Muscle layer of duodenum (tissue), 2 donors: ENCODE measurements at regions not wholly inside any gene's neighbourhood (a gene's known extent, or its start where the extent isn't known, plus 50 kb on each side); places are given as distances from the start of the nearest gene placed in this dataset.
"Not testable (repeated sequence)": the region's sequence is repeated elsewhere in the genome, so short reads cannot be mapped to it uniquely, and the experiment has no call there.

Source experiments
- H3K27ac ChIP-seq: one replicate; pipeline ENCODE4 v1.7.0; 2013; ENCODE audit warnings: mild to moderate bottlenecking, low read length
- H3K27me3 ChIP-seq: one replicate; pipeline ENCODE4 v1.7.0; 2013; ENCODE audit warnings: low read depth, mild to moderate bottlenecking, control low read depth, low read length
- H3K36me3 ChIP-seq, 2 donors: one replicate each; pipeline ENCODE4 v1.7.0; 2013; ENCODE audit warnings: low read length in 2 of 2, control low read depth in 1 of 2, mild to moderate bottlenecking in 1 of 2; ENCODE audit not compliant: insufficient read depth in 2 of 2, control insufficient read depth in 1 of 2
- H3K4me1 ChIP-seq, 2 donors: one replicate each; pipeline ENCODE4 v1.7.0; 2013; ENCODE audit warnings: low read length in 2 of 2, mild to moderate bottlenecking in 2 of 2, control low read depth in 1 of 2, moderate library complexity in 1 of 2; ENCODE audit not compliant: insufficient read depth in 2 of 2, control insufficient read depth in 1 of 2
- H3K4me3 ChIP-seq, 2 donors: one replicate each; pipeline ENCODE4 v1.7.0; 2013; ENCODE audit warnings: low read length in 2 of 2, low read depth in 1 of 2, mild to moderate bottlenecking in 1 of 2
- H3K9me3 ChIP-seq, 2 donors: one replicate each; pipeline ENCODE4 v1.7.0; 2013; ENCODE audit warnings: low read length in 2 of 2, control low read depth in 1 of 2, mild to moderate bottlenecking in 1 of 2; ENCODE audit not compliant: control insufficient read depth in 1 of 2
- donor health status: healthy.

DNA sequence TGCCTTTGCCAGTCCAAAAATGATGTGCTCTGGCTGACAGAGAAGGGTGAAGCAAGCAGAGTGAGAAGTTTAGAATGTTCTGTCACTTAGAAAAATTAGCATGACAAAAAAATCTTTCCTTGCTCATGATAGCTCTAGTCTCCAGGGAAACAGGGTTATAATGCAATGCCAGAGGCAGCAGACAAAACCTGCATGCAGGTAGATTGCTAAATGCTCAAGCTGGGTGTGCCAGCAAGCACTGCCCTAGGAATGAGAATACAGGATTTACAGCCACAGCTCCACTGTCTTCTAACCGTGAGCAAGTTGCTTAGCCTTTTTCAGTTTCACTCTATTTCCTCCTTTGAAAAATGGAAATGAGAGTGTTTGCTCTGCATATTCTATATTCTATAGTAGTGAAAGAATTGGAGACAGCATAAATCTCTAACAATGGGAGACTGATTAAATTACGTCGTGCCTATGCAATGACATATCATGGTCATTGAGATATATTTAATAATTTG lies 516.6 kb upstream of the C16orf82 start:
- Histone ChIP-seq H3K36me3 (no peaks in the 10 kb centered on the region), H3K27ac (no peak overlapping the region), H3K9me3 (no peaks in the 10 kb centered on the region), H3K27me3 (no peaks in the 10 kb centered on the region), H3K4me3 (no peak overlapping the region), H3K4me1 (no peaks in the 10 kb centered on the region)

DNA sequence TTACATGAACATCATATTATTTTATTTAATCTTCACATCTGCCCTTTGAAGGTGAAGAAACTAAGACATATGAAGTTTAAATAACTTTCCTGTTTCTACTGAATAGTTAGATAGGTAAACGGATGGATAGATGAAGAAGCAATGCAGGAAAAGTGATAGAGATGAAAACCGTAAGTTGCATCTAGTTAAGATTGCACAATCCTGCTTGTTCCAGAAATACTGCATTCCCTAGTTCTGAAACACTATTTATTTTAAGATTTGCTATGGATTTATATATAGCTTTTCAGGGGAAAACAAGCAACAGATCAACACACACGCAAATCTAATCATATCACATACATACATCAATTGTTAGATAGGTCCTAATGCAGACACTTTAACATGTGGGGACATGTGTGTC lies 512.7 kb upstream of the C16orf82 start:
- no peaks in the 10 kb centered on the region for H3K4me1 ChIP-seq
- no peaks in the 10 kb centered on the region for H3K27me3 ChIP-seq
- H3K9me3 ChIP-seq: no peaks in the 10 kb centered on the region
- H3K27ac ChIP-seq: no peak overlapping the region
- H3K36me3 ChIP-seq: no peaks in the 10 kb centered on the region
- no peak overlapping the region for H3K4me3 ChIP-seq

DNA sequence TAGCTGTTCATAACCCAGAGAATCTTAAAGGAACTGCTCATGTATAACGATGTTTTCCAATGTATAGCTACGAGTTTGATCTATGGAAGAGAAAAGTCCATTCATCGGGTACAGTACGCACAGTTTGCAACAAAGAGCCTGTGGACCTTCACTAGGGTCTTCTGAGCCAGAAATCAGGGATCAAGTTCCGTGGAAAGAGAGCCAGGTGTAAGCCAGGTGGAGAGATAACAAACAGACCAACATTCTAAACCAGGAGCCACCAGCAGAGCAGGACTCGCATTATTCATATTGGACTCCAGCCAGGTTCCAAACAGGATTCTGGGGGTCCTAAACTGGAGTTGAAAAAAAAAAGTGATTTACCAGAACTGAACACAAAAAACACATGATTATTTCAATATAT lies 505.4 kb upstream of the C16orf82 start:
- H3K27ac ChIP-seq: no peak overlapping the region
- H3K27me3 ChIP-seq: no peaks in the 10 kb centered on the region
- no peaks in the 10 kb centered on the region for H3K36me3 ChIP-seq
- H3K4me1 ChIP-seq: no peaks in the 10 kb centered on the region
- H3K9me3 ChIP-seq: no peaks in the 10 kb centered on the region
- no peak overlapping the region for H3K4me3 ChIP-seq

DNA sequence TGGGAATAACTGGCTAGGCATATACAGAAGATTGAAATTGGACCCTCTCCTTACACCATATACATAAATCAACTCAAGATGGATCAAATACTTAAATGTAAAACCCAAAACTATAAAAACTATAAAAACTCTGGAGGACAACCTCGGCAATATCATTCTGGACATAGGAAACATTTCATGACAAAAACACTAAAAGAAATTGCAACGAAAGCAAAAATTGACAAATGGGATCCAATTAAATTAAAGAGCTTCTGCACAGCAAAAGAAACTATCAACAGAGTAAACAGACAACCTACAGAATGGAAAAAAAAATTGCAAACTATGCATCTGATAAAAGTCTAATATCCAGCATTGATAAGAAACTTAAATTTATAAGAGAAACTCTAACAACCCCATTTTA lies 503.7 kb upstream of the C16orf82 start:
- no peak overlapping the region for H3K27ac ChIP-seq
- no peaks in the 10 kb centered on the region for H3K27me3 ChIP-seq
- H3K4me3 ChIP-seq: no peak overlapping the region
- H3K4me1 ChIP-seq: no peaks in the 10 kb centered on the region
- H3K9me3 ChIP-seq: no peaks in the 10 kb centered on the region
- H3K36me3 ChIP-seq: no peaks in the 10 kb centered on the region

DNA sequence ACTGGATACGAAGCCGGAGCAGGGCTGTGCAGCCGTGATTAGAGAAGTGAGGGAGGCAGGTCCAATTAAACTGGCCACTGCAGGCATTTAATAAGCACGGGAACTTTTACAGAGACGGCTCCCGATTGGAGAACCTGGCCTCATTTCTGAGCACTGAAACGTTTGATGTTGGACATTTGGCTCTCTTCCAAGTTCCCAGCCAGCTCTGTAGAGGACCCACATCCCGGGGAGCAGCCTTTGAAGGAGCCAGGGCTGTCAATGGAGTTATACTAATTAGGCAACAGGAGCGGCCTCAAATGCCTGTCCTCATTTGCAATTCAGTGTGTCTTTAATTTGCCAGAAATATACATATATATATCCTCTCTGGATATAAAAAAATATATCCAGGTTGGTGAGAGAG lies 499.4 kb upstream of the C16orf82 start:
- no peaks in the 10 kb centered on the region for H3K4me1 ChIP-seq

DNA sequence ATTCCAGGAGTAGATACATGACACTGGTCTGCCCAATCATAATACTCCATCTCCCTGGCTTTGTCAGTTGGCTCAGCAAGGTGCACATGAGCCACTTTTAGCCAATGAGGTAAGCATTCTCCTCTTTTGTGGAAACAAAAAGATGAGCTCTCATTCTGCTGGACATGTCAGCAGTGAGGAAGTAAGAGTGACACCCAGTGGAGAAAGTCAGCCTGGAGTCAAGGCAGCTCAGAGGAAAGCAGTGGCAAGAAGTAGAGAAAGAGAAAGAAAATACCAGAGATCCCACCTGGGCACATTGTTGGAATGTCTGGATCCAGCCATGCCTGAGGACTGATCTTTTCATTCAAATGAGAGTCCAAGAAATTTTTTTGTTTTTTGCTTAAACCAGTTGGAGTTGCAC lies 496.9 kb upstream of the C16orf82 start:
- no peak overlapping the region for H3K4me3 ChIP-seq
- H3K27ac ChIP-seq: no peak overlapping the region
- H3K9me3 ChIP-seq: no peaks in the 10 kb centered on the region
- H3K36me3 ChIP-seq: no peaks in the 10 kb centered on the region
- no peaks in the 10 kb centered on the region for H3K4me1 ChIP-seq
- no peaks in the 10 kb centered on the region for H3K27me3 ChIP-seq

More for the DNA sequence above, 499.4 kb upstream of the C16orf82 start:
- Histone ChIP-seq H3K27ac (no peak overlapping the region), H3K27me3 (no peaks in the 10 kb centered on the region), H3K4me3 (no peak overlapping the region), H3K36me3 (no peaks in the 10 kb centered on the region), H3K9me3 (no peaks in the 10 kb centered on the region)

DNA sequence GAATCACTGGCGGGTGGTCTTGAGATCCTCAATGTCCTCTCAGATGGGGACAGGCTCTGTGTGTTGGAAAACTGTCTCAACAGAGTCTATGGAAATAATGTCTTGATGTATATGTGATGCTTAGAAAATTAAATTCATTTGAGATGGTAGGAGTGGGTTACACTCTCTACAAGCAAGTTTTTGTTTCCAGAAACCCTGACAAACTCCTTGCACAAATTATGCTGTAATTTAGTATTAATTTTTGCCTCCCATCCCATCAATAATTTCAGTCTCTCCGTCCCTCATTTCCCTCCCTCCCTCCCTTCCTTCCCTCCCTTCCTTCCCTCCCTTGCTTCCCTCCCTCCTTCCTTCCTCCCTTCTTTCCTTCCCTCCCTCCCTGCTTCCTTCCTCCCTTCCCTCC lies 488.0 kb upstream of the C16orf82 start:
- Histone ChIP-seq H3K9me3 (peaks cover 0 to 3% of the 10 kb centered on the region in 2 donors), H3K36me3 (no peaks in the 10 kb centered on the region), H3K4me1 (no peaks in the 10 kb centered on the region), H3K4me3 (no peak overlapping the region), H3K27ac (no peak overlapping the region), H3K27me3 (no peaks in the 10 kb centered on the region)

DNA sequence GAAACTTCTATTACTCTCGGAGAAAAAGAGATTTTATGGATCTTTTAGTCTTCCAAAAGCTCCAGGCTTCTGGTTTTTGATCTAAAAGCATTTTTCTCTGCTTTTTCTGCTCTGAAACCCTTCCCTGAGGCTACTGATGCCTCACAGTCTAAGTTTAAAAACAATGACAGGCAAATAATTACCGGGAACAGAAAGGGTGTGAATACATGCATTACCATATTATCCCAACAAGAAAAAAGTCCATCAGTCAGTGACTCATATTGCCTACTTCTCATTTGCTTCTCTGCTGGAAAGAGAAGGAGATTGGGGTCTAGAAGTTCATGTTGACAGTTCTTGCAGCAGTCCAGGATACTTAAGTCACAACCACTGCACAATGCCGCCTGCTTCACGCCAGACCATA lies 482.9 kb upstream of the C16orf82 start:
- no peak overlapping the region for H3K27ac ChIP-seq
- peaks cover 0 to 5% of the 10 kb centered on the region in 2 donors for H3K9me3 ChIP-seq
- no peaks in the 10 kb centered on the region for H3K4me1 ChIP-seq
- no peak overlapping the region for H3K4me3 ChIP-seq
- no peaks in the 10 kb centered on the region for H3K27me3 ChIP-seq
- H3K36me3 ChIP-seq: no peaks in the 10 kb centered on the region

DNA sequence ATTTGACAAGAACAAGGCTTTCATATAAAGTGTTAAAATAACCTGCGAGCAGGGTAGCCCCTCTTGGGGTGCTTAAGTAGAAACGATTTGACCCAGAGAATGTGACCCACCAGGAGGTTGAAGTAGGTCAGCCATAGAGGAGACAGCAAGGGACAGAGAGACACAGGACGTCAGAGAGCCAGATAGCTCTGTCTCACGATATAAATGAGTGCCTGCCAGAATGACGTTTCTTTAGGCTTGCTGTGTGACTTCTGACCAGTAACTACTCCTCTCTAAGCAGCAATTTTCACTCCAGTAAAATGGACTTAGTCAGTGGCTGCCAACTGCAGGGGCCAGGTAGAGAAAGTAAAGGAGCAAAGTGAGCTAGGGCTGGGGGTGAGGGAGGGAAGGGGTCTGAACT lies 473.0 kb upstream of the C16orf82 start:
- Histone ChIP-seq H3K4me1 (no peaks in the 10 kb centered on the region), H3K27ac (no peak overlapping the region), H3K27me3 (no peaks in the 10 kb centered on the region), H3K4me3 (no peak overlapping the region), H3K9me3 (no peaks in the 10 kb centered on the region), H3K36me3 (no peaks in the 10 kb centered on the region)

DNA sequence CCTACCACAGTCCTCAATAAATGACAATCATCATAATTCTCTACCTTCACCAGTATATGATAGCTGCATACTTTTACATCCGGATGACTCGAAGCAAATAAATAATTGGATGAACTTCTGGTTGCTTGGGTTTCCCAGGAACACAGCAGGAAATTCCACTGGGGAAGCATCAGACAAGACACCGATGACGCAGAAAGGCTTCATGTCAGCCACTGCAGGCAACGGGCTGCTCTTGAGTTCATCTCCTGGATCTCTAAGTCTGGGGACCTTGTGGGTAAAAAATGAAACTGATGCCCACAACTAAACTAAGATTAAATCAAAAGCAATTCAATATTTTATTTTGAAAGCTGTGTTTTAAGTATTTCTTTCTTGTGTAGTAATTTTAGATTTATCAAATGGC lies 472.1 kb upstream of the C16orf82 start:
- Histone ChIP-seq H3K36me3 (no peaks in the 10 kb centered on the region), H3K27ac (no peak overlapping the region), H3K9me3 (no peaks in the 10 kb centered on the region), H3K4me1 (no peaks in the 10 kb centered on the region), H3K4me3 (no peak overlapping the region), H3K27me3 (no peaks in the 10 kb centered on the region)

DNA sequence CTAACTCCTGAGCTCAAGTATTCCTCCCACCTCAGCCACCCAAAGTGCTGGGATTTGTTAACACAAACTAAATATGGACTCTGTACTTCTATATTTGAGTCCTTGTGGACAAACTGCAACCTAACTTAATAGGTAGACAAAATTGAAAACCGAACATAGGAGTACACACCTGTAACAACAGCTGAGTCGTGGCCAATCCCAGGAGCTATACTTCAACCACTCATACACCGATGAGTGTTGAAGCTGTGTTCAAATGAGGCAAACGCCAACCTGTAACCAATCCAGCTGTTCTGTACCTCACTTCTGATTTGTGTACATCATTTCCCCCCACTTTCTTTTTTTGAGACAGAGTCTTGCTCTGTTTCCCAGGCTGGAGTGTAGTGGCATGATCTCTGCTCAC lies 471.5 kb upstream of the C16orf82 start:
- H3K9me3 ChIP-seq: no peaks in the 10 kb centered on the region
- H3K4me1 ChIP-seq: no peaks in the 10 kb centered on the region
- no peak overlapping the region for H3K4me3 ChIP-seq
- H3K27me3 ChIP-seq: no peaks in the 10 kb centered on the region
- no peak overlapping the region for H3K27ac ChIP-seq
- no peaks in the 10 kb centered on the region for H3K36me3 ChIP-seq

DNA sequence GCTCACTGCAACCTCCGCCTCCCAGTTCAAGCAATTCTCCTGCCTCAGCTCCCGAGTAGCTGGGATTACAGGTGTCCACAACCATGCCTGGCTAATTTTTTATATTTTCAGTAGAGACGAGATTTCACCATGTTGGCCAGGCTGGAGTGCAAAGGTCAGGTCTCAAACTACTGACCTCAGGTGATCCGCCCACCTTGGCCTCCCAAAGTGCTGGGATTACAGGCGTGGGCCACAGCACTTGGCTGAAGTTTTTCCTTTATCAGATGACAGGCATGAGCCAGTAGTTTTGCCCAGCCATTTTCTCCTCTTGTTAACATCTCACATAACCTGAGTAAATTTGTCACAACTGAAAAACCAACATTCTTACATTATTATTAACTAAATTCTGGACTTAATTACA lies 470.7 kb upstream of the C16orf82 start:
- not testable (repeated sequence) for H3K27me3 ChIP-seq, H3K27ac ChIP-seq, H3K4me3 ChIP-seq, H3K9me3 ChIP-seq, H3K36me3 ChIP-seq, H3K4me1 ChIP-seq
